ENCODE measurements at regions not wholly inside any gene's neighbourhood (a gene's known extent, or its start where the extent isn't known, plus 50 kb on each side); places are given as distances from the start of the nearest gene placed in this dataset.

- TF ChIP-seq POLR2A (IDR thresholded peaks at IDR 0.05; ENCODE audit: low read length) (no peak), GATA1 (IDR thresholded peaks at IDR 0.05; ENCODE audit: low read depth, low read length) (no peak)
Measured at GRCh38 chr10:8894148-8894547, 839.7 kb downstream of the GATA3 start.
